ENCODE measurements at regions not wholly inside any gene's neighbourhood (a gene's known extent, or its start where the extent isn't known, plus 50 kb on each side); places are given as distances from the start of the nearest gene placed in this dataset.

DNA sequence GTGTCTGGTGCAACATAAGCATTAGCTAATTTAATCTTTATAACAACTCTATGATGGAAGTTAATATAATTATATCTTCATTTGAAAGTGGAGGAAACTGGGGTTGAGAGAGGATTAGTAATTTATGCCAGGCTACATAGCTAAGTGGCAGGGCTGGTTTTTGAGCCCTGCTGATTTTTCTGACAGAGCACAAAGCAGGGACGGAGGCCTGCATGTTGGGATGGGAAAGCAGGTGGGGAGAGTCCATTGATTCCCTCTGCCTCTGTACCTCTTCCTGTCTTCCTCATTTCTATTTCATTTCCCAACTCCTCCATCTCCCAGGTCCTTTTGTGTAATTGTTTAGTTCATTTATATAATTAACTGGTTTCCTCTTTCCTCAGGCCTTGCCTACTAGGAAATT is 251.6 kb upstream of the ZPLD1 start:
- no peaks in the 10 kb centered on the region for H3K27me3 ChIP-seq (ENCODE audit: control insufficient read depth, insufficient read depth, low read length)
- Mint-ChIP-seq H3K4me3 (no peak overlapping the region), H3K27me3 (no peaks in the 10 kb centered on the region), H3K36me3 (no peaks in the 10 kb centered on the region), H3K9me3 (no peaks in the 10 kb centered on the region), H3K27ac (no peak overlapping the region), H3K4me1 (peaks cover 0 to 3% (median 0%) of the 10 kb centered on the region in 4 donors)
- H3K36me3 ChIP-seq (ENCODE audit: control insufficient read depth, insufficient read depth, low read length) = no peaks in the 10 kb centered on the region
- no peak overlapping the region for H3K27ac ChIP-seq (ENCODE audit: insufficient read depth, low read length, poor library complexity, severe bottlenecking)
- no peaks in the 10 kb centered on the region for H3K9me3 ChIP-seq (ENCODE audit: control insufficient read depth in 2 of 2, low read length in 2 of 2)
- ATAC-seq (ENCODE audit: low read depth in 2 of 2) (no peak), DNase-seq (no peak)
- peaks cover 12% of the 10 kb centered on the region for H3K4me1 ChIP-seq (ENCODE audit: control insufficient read depth, insufficient read depth, low read length, poor library complexity, severe bottlenecking)
- no peak overlapping the region for H3K4me3 ChIP-seq (ENCODE audit: low read depth, low read length)

DNA sequence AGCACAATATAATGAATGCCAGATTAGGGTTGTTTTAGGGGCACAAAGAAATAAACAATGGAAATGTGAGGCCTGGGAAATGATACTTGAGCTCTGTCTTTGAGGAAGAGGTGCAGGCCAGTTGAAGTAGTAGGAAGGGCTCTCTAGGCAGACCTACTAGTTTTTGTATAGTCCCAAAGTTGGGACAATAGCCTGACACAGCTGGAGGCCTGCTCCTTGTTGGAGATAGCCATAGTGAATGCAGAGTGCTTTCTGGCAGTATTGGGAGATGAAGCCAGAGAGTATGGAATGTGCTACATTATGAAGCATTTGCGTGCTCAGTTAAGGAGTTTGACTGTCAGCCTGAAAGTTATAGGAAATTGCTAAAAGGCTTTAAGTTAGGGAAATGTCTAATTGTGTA is 251.2 kb upstream of the ZPLD1 start:
- ATAC-seq (ENCODE audit: low read depth in 2 of 2) = no peak

DNA sequence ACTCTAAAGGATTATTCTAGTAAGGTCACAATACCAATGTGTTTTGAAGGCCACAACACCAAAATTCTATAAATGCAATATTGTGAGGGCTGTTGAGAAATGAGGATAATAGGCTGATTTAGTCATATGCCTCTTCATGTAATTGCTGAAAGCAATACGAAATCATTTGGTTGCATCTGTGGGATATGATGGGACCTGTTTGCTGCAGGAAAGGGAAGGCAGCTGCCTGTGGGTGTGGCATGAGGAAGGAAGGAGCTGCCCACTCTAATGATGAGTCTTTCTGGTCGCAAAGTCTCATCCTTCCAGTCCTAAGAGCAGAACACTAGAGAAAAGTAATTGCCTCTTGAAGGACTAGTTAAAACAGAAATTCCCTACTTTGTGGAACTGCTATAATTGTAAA is 245.3 kb upstream of the ZPLD1 start:
- Mint-ChIP-seq H3K27me3 (peaks cover 4% of the 10 kb centered on the region), H3K27ac (no peak overlapping the region), H3K36me3 (peaks cover 3% of the 10 kb centered on the region), H3K9me3 (peaks cover 0 to 3% (median 0%) of the 10 kb centered on the region in 7 donors), H3K4me1 (peaks cover 0 to 5% (median 1%) of the 10 kb centered on the region in 4 donors), H3K4me3 (no peak overlapping the region)
- no peaks in the 10 kb centered on the region for H3K4me1 ChIP-seq (ENCODE audit: control insufficient read depth, insufficient read depth, low read length, poor library complexity, severe bottlenecking)
- H3K4me3 ChIP-seq (ENCODE audit: low read depth, low read length) = no peak overlapping the region
- no peak overlapping the region for H3K27ac ChIP-seq (ENCODE audit: insufficient read depth, low read length, poor library complexity, severe bottlenecking)
- DNase-seq (no peak), ATAC-seq (ENCODE audit: low read depth in 2 of 2) (no peak)
- H3K9me3 ChIP-seq (ENCODE audit: control insufficient read depth in 2 of 2, low read length in 2 of 2) = no peaks in the 10 kb centered on the region
- H3K36me3 ChIP-seq (ENCODE audit: control insufficient read depth, insufficient read depth, low read length) = no peaks in the 10 kb centered on the region
- no peaks in the 10 kb centered on the region for H3K27me3 ChIP-seq (ENCODE audit: control insufficient read depth, insufficient read depth, low read length)

More for the DNA sequence above, 251.2 kb upstream of the ZPLD1 start:
- no peak for DNase-seq
- Histone ChIP-seq H3K4me1 (ENCODE audit: control insufficient read depth, insufficient read depth, low read length, poor library complexity, severe bottlenecking) (peaks cover 12% of the 10 kb centered on the region), H3K27me3 (ENCODE audit: control insufficient read depth, insufficient read depth, low read length) (no peaks in the 10 kb centered on the region), H3K4me3 (ENCODE audit: low read depth, low read length) (no peak overlapping the region), H3K27ac (ENCODE audit: insufficient read depth, low read length, poor library complexity, severe bottlenecking) (no peak overlapping the region), H3K36me3 (ENCODE audit: control insufficient read depth, insufficient read depth, low read length) (no peaks in the 10 kb centered on the region), H3K9me3 (ENCODE audit: control insufficient read depth in 2 of 2, low read length in 2 of 2) (no peaks in the 10 kb centered on the region)
- H3K4me1 Mint-ChIP-seq = peaks cover 0 to 3% (median 0%) of the 10 kb centered on the region in 4 donors
- peak overlapping the region in 1 of 3 donors; percentile 22 for H3K27ac Mint-ChIP-seq
- no peaks in the 10 kb centered on the region for H3K27me3 Mint-ChIP-seq
- H3K9me3 Mint-ChIP-seq = no peaks in the 10 kb centered on the region
- no peaks in the 10 kb centered on the region for H3K36me3 Mint-ChIP-seq
- no peak overlapping the region for H3K4me3 Mint-ChIP-seq

DNA sequence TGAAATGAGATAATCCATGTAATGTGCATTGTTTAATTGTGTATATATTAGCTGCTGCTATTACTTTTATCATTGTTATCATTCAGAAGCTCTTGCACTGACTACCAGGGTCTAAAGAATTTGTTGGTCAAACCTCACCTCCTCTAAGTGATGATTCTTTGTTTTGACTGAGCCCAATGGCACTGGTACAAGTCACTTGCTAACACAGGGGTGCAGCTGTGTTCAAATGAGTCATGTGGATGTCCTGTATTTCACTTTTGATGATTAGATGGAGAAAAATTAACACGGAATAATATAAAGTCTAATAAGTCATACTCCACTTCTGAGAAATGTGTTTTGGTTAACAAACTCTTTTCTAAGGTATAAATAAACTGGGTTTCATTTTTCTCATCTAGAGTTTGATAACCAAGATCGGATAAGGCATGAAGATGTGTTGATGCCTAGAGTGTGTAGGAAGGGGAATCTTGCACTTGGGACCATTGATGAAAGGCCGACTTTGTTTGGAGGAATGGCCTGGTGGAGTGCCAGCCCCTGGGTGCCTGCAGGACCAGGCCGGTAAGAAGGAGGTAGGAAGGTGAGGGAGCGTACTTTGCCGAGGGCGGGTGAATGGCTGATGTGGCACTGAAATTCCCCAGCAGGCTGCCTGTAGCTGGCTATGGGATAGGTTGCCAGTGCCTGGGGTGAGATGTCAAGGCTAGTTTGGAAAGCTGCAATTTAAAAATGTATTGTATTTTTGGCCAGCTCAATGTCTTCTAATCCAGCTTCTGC is 244.7 kb upstream of the ZPLD1 start:
- Mint-ChIP-seq H3K4me1 (peaks cover 0 to 7% (median 1%) of the 10 kb centered on the region in 4 donors), H3K9me3 (peaks cover 0 to 3% (median 0%) of the 10 kb centered on the region in 7 donors), H3K27me3 (peaks cover 4% of the 10 kb centered on the region), H3K4me3 (no peak overlapping the region), H3K27ac (no peak overlapping the region), H3K36me3 (peaks cover 3% of the 10 kb centered on the region)
- no peak for DNase-seq
- Histone ChIP-seq H3K4me3 (ENCODE audit: low read depth, low read length) (no peak overlapping the region), H3K27me3 (ENCODE audit: control insufficient read depth, insufficient read depth, low read length) (no peaks in the 10 kb centered on the region), H3K9me3 (ENCODE audit: control insufficient read depth in 2 of 2, low read length in 2 of 2) (no peaks in the 10 kb centered on the region), H3K4me1 (ENCODE audit: control insufficient read depth, insufficient read depth, low read length, poor library complexity, severe bottlenecking) (no peaks in the 10 kb centered on the region), H3K36me3 (ENCODE audit: control insufficient read depth, insufficient read depth, low read length) (no peaks in the 10 kb centered on the region), H3K27ac (ENCODE audit: insufficient read depth, low read length, poor library complexity, severe bottlenecking) (no peak overlapping the region)
- ATAC-seq (ENCODE audit: low read depth in 2 of 2) = no peak

DNA sequence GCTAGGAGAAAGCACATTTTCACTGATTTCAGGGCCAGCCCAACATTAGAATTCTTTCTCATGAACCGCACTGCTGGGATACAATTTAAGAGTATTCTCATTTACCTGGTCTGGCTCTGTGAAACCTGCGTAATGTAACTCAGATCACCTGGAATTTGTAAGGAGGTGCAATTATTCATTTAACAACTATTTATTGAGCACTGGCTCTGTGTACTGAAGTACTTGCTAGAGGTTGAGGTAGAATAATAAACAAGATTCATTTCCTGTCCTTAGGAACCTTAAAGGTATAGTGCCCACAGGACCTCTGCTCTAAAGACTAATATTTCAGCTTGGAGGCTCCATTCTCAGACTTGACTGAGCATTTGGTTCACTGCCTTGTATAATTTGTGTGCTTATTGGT is 242.2 kb upstream of the ZPLD1 start:
- peaks cover 0 to 8% (median 1%) of the 10 kb centered on the region in 4 donors for H3K4me1 Mint-ChIP-seq
- H3K4me3 ChIP-seq (ENCODE audit: low read depth, low read length) = no peak overlapping the region
- H3K36me3 Mint-ChIP-seq = peaks cover 3% of the 10 kb centered on the region

DNA sequence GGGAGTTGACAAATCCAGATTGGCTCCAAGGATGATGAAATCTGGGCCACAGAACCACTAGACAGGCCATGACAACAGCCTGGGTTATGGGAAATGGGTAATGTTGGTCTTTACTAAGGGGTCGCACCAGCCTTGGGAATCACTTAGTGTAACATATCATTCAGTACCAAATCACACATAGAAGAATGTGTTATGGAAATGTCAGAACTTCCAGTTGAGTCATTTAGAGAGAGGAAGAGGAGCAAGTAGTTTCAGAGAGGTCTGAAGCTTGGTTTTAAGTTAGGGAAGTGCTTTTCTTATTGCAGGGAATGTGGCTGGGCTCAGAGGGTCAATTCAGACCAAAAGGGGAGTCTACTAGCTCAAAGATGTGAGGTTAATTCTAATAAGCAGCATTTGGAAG is 241.6 kb upstream of the ZPLD1 start:
- Histone ChIP-seq H3K36me3 (ENCODE audit: control insufficient read depth, insufficient read depth, low read length) (no peaks in the 10 kb centered on the region), H3K27me3 (ENCODE audit: control insufficient read depth, insufficient read depth, low read length) (no peaks in the 10 kb centered on the region), H3K27ac (ENCODE audit: insufficient read depth, low read length, poor library complexity, severe bottlenecking) (no peak overlapping the region), H3K9me3 (ENCODE audit: control insufficient read depth in 2 of 2, low read length in 2 of 2) (no peaks in the 10 kb centered on the region), H3K4me1 (ENCODE audit: control insufficient read depth, insufficient read depth, low read length, poor library complexity, severe bottlenecking) (no peaks in the 10 kb centered on the region), H3K4me3 (ENCODE audit: low read depth, low read length) (no peak overlapping the region)
- Mint-ChIP-seq H3K9me3 (peaks cover 0 to 3% (median 0%) of the 10 kb centered on the region in 7 donors), H3K27me3 (peaks cover 4% of the 10 kb centered on the region), H3K36me3 (peaks cover 3% of the 10 kb centered on the region), H3K4me1 (peaks cover 0 to 8% (median 1%) of the 10 kb centered on the region in 4 donors), H3K4me3 (no peak overlapping the region), H3K27ac (no peak overlapping the region)
- DNase-seq (no peak), ATAC-seq (ENCODE audit: low read depth in 2 of 2) (no peak)

More for the DNA sequence above, 242.2 kb upstream of the ZPLD1 start:
- ATAC-seq (ENCODE audit: low read depth in 2 of 2) = no peak
- H3K9me3 ChIP-seq (ENCODE audit: control insufficient read depth in 2 of 2, low read length in 2 of 2) = no peaks in the 10 kb centered on the region
- no peaks in the 10 kb centered on the region for H3K27me3 ChIP-seq (ENCODE audit: control insufficient read depth, insufficient read depth, low read length)
- Mint-ChIP-seq H3K4me3 (no peak overlapping the region), H3K9me3 (peaks cover 0 to 3% (median 0%) of the 10 kb centered on the region in 7 donors), H3K27me3 (peaks cover 4% of the 10 kb centered on the region), H3K27ac (no peak overlapping the region)
- no peak overlapping the region for H3K27ac ChIP-seq (ENCODE audit: insufficient read depth, low read length, poor library complexity, severe bottlenecking)
- DNase-seq = no peak
- no peaks in the 10 kb centered on the region for H3K4me1 ChIP-seq (ENCODE audit: control insufficient read depth, insufficient read depth, low read length, poor library complexity, severe bottlenecking)
- no peaks in the 10 kb centered on the region for H3K36me3 ChIP-seq (ENCODE audit: control insufficient read depth, insufficient read depth, low read length)

DNA sequence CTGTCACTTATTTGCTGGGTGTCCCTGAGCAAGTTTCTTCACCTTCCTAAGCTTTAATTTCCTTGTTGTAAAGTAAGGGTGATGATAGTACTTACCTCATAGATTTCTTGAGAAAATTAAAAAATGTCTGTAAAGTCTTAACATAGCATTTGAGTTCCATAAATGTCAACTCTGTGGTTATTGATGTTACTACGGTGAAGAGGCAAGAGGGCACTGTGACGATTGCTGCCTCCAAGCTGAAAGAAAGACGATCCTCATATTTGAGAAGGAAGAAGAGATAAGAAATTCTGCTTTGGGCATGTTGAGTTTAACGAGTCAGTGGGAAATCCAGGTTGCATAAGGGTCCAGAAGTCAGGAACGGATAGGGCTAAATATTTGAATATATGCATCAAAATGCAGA is 240.8 kb upstream of the ZPLD1 start:
- ATAC-seq (ENCODE audit: low read depth in 2 of 2) (no peak), DNase-seq (no peak)
- no peaks in the 10 kb centered on the region for H3K9me3 ChIP-seq (ENCODE audit: control insufficient read depth in 2 of 2, low read length in 2 of 2)
- H3K4me3 ChIP-seq (ENCODE audit: low read depth, low read length) = no peak overlapping the region
- H3K36me3 Mint-ChIP-seq = peaks cover 3% of the 10 kb centered on the region
- H3K27me3 ChIP-seq (ENCODE audit: control insufficient read depth, insufficient read depth, low read length) = no peaks in the 10 kb centered on the region
- no peaks in the 10 kb centered on the region for H3K36me3 ChIP-seq (ENCODE audit: control insufficient read depth, insufficient read depth, low read length)
- peaks cover 0 to 8% (median 1%) of the 10 kb centered on the region in 4 donors for H3K4me1 Mint-ChIP-seq
- H3K27ac ChIP-seq (ENCODE audit: insufficient read depth, low read length, poor library complexity, severe bottlenecking) = no peak overlapping the region
- no peak overlapping the region for H3K27ac Mint-ChIP-seq
- H3K27me3 Mint-ChIP-seq = peaks cover 4% of the 10 kb centered on the region
- peaks cover 0 to 3% (median 0%) of the 10 kb centered on the region in 7 donors for H3K9me3 Mint-ChIP-seq
- H3K4me1 ChIP-seq (ENCODE audit: control insufficient read depth, insufficient read depth, low read length, poor library complexity, severe bottlenecking) = no peaks in the 10 kb centered on the region
- no peak overlapping the region for H3K4me3 Mint-ChIP-seq

DNA sequence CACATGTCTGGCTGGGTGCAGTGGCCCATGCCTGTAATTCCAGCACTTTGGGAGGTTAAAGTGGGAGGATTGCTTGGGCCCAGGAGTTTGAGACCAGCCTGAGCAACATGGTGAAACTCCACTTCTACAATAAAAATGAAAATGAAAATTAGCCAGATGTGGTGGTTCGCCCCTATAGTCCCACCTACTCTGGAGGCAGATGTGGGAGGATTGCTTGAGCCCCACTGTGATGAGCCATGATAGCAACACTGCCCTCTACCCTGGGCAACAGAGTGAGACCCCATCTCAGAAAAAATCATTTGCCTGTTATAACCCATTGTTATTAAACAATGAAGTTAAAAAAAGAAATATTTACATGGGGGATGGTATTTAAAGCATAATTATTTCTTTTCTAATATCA is 240.1 kb upstream of the ZPLD1 start:
- no peaks in the 10 kb centered on the region for H3K9me3 ChIP-seq (ENCODE audit: control insufficient read depth in 2 of 2, low read length in 2 of 2)
- Mint-ChIP-seq H3K4me3 (no peak overlapping the region), H3K27ac (peak overlapping the region in 1 of 3 donors; percentile 18), H3K9me3 (peaks cover 0 to 3% (median 0%) of the 10 kb centered on the region in 7 donors), H3K4me1 (peaks cover 0 to 5% (median 0%) of the 10 kb centered on the region in 4 donors), H3K27me3 (peaks cover 4% of the 10 kb centered on the region), H3K36me3 (peaks cover 3% of the 10 kb centered on the region)
- no peak overlapping the region for H3K4me3 ChIP-seq (ENCODE audit: low read depth, low read length)
- H3K27me3 ChIP-seq (ENCODE audit: control insufficient read depth, insufficient read depth, low read length) = no peaks in the 10 kb centered on the region
- H3K27ac ChIP-seq (ENCODE audit: insufficient read depth, low read length, poor library complexity, severe bottlenecking) = no peak overlapping the region
- DNase-seq (no peak), ATAC-seq (ENCODE audit: low read depth in 2 of 2) (no peak)
- H3K4me1 ChIP-seq (ENCODE audit: control insufficient read depth, insufficient read depth, low read length, poor library complexity, severe bottlenecking) = no peaks in the 10 kb centered on the region
- no peaks in the 10 kb centered on the region for H3K36me3 ChIP-seq (ENCODE audit: control insufficient read depth, insufficient read depth, low read length)
